GM18511 (cell line): ENCODE measurements at regions not wholly inside any gene's neighbourhood (a gene's known extent, or its start where the extent isn't known, plus 50 kb on each side); places are given as distances from the start of the nearest gene placed in this dataset.
A peak's percentile ranks its signal among the peaks of the same experiment; 100 is the strongest.

ENCODE experiments used
- ATAC-seq: cut with Tn5 transposase; IDR thresholded peaks from one replicate; pipeline ENCODE4 v1.9.1; 2021; ENCODE audit warnings: mild to moderate bottlenecking, moderate library complexity; ENCODE audit not compliant: unreplicated experiment

- ATAC-seq = no peak
These were observed 50.0 kb downstream of the PIK3C2A start for GRCh38 chr11:17157761-17158160.

GRCh38 chr11:17156283-17156682 is 51.5 kb downstream of the PIK3C2A start:
- ATAC-seq = no peak

- peak; percentile 54 for ATAC-seq
These were observed 53.2 kb downstream of the PIK3C2A start for GRCh38 chr11:17154409-17155159.

- ATAC-seq = no peak
These were observed 54.0 kb downstream of the PIK3C2A start for GRCh38 chr11:17153757-17154156.

GRCh38 chr11:17152306-17152705 is 55.5 kb downstream of the PIK3C2A start:
- ATAC-seq = no peak

- no peak for ATAC-seq
These were observed 57.3 kb downstream of the PIK3C2A start for GRCh38 chr11:17150521-17150920.

GRCh38 chr11:17148536-17148935 is 59.2 kb downstream of the PIK3C2A start:
- no peak for ATAC-seq

- ATAC-seq = no peak
These were observed 61.8 kb downstream of the PIK3C2A start for GRCh38 chr11:17145972-17146371.

- ATAC-seq = no peak
These were observed 65.0 kb upstream of the RPS13 start for GRCh38 chr11:17142450-17142849.

- no peak for ATAC-seq
These were observed 63.7 kb upstream of the RPS13 start for GRCh38 chr11:17141156-17141555.

- no peak for ATAC-seq
These were observed 61.1 kb upstream of the RPS13 start for GRCh38 chr11:17138562-17138961.

GRCh38 chr11:17135916-17136683 is 58.6 kb upstream of the RPS13 start:
- ATAC-seq = no peak

- no peak for ATAC-seq
These were observed 55.2 kb upstream of the RPS13 start for GRCh38 chr11:17132654-17133053.

- no peak for ATAC-seq
These were observed 51.5 kb upstream of the RPS13 start for GRCh38 chr11:17129003-17129402.
